LNCAP (cell line): ENCODE measurements at regions not wholly inside any gene's neighbourhood (a gene's known extent, or its start where the extent isn't known, plus 50 kb on each side); places are given as distances from the start of the nearest gene placed in this dataset.

Experiments
- TF ChIP-seq, protein P1 (sequence below): fragments of 450-650 bp; IDR thresholded peaks from 2 replicates; pipeline ENCODE4 v1.5.1; 2017; ENCODE audit warnings: mild to moderate bottlenecking

DNA sequence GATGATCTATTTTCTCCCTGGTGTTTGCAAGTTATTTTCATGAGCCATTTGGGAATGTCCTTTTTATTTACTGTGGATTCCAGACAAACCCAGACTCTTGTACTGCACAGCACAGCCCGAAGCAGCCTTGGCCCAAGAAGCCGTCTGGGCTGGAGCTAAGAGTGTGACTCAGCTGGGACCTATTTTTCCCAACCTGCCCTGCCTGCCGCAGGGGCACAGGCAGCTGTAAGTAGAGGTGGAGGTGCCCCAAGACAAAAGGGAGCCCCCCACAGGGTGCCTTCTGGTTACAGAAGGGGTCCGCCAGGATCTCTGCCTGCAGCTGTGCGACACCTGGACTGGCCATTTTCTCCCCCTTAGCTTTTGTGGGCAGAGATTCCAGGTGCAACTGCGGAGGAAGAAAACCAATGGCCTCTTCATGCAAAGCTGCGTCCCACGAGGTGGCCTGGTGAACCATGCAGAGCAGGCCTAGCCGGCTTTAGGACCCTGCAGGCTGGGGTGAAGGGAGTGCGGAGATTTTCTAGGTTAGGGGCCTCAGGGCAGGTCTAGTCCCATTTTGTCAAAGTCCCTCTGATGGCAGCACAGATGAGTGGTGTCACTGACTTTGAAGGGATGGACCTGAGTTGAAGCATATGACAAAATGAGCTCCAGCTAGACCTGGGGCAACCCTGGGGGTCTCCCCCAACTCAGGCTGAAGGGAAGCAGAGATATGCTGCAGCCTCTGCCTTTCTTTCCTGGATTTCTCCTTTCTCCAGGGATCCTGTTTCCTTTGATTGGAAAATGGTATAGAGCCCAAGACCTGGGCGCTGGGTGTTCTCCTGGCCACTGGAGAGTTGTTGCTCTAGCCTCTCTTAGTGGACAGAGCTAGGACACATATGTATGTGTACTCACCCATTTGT, 131.2 kb downstream of the KLF13 start:
- TF ChIP-seq, protein P1, sequence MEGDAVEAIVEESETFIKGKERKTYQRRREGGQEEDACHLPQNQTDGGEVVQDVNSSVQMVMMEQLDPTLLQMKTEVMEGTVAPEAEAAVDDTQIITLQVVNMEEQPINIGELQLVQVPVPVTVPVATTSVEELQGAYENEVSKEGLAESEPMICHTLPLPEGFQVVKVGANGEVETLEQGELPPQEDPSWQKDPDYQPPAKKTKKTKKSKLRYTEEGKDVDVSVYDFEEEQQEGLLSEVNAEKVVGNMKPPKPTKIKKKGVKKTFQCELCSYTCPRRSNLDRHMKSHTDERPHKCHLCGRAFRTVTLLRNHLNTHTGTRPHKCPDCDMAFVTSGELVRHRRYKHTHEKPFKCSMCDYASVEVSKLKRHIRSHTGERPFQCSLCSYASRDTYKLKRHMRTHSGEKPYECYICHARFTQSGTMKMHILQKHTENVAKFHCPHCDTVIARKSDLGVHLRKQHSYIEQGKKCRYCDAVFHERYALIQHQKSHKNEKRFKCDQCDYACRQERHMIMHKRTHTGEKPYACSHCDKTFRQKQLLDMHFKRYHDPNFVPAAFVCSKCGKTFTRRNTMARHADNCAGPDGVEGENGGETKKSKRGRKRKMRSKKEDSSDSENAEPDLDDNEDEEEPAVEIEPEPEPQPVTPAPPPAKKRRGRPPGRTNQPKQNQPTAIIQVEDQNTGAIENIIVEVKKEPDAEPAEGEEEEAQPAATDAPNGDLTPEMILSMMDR: no peak

DNA sequence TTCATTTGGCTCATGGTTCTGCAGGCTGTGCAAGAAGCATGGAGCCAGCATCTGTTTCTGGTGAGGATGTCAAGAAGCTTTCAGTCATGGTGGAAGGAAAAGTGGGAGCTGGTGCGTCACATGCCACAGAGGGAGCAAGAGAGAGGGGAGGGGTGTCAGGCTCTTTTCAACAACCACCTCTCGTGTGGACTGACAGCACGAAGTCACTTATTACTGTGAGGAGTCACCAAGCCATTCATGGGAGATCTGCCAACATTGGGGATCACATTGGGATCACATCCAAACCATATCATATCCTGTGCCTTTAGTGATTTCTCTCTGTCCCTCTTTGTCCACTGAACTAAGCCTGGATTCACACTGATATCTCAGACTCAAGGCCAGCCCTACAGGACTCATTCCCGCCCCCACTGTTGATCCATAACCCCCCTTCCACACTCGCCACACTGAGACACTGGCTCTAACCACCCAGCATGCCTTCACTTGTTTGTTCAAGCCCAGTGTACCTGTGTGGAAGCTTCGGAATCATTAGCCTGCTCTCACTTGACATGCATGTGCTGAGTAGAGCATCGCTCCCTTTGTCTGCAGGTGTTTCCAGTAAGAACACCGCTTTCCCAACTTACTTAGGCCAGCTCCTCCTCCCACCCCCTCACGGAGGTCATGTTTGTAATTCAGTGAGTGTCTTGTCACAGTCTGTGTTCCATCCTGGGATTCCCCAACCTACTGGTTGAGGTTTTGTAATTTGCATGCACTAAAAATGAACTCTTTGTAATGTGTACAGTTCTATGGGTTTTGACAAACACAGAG, 132.2 kb downstream of the KLF13 start:
- TF ChIP-seq, protein P1: no peak

DNA sequence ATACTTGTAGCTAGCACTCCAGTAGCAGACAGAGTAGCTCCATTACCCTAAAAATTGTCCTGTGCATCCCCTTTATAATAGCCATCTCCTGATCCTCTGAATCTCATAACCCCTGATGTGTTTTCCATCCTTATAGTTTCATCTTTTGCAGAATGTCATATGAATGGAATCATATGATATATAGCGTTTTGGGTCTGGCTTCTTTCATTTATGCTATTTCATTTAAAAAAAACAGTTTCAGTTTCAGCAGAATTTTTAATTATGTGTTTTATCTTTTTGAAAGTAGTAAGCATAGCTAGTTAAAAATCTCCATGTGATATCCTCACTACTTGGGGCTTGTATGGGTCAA, 132.7 kb downstream of the KLF13 start:
- TF ChIP-seq, protein P1: no peak

DNA sequence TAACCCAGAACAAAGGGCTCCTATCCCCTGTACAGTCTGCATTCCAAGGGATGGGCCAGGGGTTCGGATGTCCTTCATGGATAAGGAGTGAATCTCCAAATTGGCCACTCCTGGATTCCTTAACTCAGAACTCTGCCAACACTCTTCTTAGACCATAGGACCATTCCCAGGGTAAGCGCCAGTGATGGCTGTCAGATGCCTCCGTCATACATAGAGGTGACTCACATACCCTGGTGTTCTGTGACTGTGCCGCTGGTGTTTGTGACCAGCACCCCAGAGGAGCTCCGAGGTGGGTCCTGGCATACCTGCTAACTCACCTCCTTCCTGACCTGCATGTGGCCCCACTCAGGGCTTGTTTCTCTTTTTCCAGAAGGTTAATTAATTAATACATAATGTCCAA, 134.7 kb downstream of the KLF13 start:
- TF ChIP-seq, protein P1: no peak

DNA sequence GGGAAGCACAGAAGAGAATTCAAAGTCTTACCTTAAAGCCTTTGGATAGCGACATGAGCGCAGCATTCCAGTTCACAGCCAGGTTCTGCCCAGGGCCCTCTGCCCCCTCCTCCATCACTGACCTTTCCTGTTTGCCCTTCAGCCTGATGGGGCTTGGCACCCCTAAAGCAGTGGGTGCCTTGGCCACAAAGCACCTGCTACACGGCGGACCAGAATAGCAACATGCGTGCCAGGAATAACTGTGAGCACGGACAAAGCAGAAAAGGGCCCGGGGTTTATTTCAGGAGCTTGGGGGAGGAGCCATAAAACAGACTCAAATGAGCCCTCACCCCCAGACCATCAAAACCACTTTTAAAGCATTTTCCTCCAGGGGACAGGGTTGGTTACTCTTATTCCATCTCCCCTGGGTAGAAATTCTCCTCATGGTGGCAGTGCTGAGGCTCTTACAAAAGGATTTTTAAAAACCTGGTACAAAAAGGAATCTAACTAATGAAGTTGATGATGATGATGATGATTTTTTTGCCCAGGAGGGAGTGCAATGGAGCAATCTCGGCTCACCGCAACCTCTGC, 135.4 kb downstream of the KLF13 start:
- TF ChIP-seq, protein P1: no peak

DNA sequence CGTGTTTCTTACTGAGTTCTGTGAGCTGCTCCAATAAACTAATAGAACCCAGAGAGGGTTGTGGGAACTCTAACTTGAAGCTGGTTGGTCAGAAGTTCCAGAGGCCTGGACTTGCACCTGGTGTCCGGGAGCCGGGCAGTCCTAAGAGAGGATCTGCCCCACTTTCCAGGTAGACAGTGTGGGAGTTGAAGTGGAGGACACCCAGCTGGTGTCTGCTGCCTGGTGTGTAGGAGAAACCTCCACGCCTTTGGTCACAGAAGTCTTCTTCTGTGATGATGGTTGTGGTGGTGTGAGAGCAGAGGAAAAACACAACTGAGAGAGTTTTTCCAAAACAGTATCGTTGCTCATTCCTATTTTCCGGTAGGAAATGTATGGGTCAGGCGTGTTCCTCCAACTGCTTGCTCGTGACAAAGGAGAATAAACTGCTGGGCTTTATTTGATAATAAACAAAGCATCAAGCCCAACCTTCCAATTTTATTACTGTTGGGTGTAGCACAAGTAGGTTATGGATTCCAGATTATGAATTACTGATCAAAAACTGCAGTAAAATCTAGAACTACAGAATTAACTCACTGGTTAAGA, 137.0 kb downstream of the KLF13 start:
- TF ChIP-seq, protein P1: no peak
